Breast epithelium (tissue), 3 donors: ENCODE measurements at regions not wholly inside any gene's neighbourhood (a gene's known extent, or its start where the extent isn't known, plus 50 kb on each side); places are given as distances from the start of the nearest gene placed in this dataset.

Source experiments
- POLR2A ChIP-seq: fragments of 450-650 bp; IDR thresholded peaks from one replicate; pipeline ENCODE4 v1.6.1; 2016; ENCODE audit warnings: antibody characterized with exemption, mild to moderate bottlenecking, moderate library complexity
- TF ChIP-seq, protein P1 (sequence below), 3 donors: fragments of 450-650 bp; IDR thresholded peaks; one replicate each; pipeline ENCODE4 v1.5.1; 2016 to 2017; ENCODE audit warnings: antibody characterized with exemption in 3 of 3, mild to moderate bottlenecking in 3 of 3, moderate library complexity in 3 of 3

DNA sequence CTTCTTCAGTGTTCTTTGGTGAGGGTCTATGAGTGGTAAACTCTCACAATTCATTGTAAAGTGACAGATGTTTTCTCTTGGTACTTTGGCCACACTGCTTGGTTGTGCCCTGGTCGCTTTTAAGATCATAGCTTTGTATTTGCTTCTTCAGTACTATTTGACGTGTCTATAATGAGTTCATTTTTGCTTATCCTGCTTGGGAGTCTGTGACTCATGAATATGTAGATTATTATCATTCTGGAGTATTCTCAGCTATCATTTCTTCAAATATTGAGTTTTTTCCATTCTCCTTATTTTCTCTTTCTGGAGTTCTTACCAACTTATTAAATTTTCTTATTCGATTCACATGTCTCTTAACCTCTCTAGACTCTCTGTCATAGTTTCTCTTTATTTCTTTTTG lies 73.0 kb upstream of the HS6ST1 start:
- TF ChIP-seq, protein P1, sequence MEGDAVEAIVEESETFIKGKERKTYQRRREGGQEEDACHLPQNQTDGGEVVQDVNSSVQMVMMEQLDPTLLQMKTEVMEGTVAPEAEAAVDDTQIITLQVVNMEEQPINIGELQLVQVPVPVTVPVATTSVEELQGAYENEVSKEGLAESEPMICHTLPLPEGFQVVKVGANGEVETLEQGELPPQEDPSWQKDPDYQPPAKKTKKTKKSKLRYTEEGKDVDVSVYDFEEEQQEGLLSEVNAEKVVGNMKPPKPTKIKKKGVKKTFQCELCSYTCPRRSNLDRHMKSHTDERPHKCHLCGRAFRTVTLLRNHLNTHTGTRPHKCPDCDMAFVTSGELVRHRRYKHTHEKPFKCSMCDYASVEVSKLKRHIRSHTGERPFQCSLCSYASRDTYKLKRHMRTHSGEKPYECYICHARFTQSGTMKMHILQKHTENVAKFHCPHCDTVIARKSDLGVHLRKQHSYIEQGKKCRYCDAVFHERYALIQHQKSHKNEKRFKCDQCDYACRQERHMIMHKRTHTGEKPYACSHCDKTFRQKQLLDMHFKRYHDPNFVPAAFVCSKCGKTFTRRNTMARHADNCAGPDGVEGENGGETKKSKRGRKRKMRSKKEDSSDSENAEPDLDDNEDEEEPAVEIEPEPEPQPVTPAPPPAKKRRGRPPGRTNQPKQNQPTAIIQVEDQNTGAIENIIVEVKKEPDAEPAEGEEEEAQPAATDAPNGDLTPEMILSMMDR (IDR thresholded peaks at IDR 0.05), result no peak
- TF ChIP-seq POLR2A, result no peak
